Stimulated activated naive CD8-positive, alpha-beta T cell treated with anti-CD3 and anti-CD28 coated beads, Interleukin-15, Interleukin-2, amounts not matched to agents 100 U/mL and 50 U/mL, for 24 hours (primary cell): ENCODE measurements at regions not wholly inside any gene's neighbourhood (a gene's known extent, or its start where the extent isn't known, plus 50 kb on each side); places are given as distances from the start of the nearest gene placed in this dataset.
"Not testable (repeated sequence)": the region's sequence is repeated elsewhere in the genome, so short reads cannot be mapped to it uniquely, and the experiment has no call there.

ENCODE experiments used
- ATAC-seq: fragments of 150-1000 bp; cut with Tn5 transposase; one replicate; pipeline ENCODE4 v1.10.0; 2021
- DNase-seq: peaks from one replicate; pipeline ENCODE4 v3.0.0; 2021

- ATAC-seq (no peak), DNase-seq (no peak)
Observed at GRCh38 chr16:62764572-62764971, 728.3 kb upstream of the CDH8 start.

- no peak for ATAC-seq
- no peak for DNase-seq
Observed at GRCh38 chr16:62760398-62760797, 724.2 kb upstream of the CDH8 start.

GRCh38 chr16:62755938-62756337 is 719.7 kb upstream of the CDH8 start:
- ATAC-seq: no peak
- DNase-seq: no peak

- no peak for DNase-seq
Observed at GRCh38 chr16:62752854-62753253, 716.6 kb upstream of the CDH8 start.

GRCh38 chr16:62751218-62751617 is 715.0 kb upstream of the CDH8 start:
- ATAC-seq: no peak
- DNase-seq: no peak

More at GRCh38 chr16:62752854-62753253, 716.6 kb upstream of the CDH8 start:
- ATAC-seq: no peak

GRCh38 chr16:62741692-62742091 is 705.5 kb upstream of the CDH8 start:
- no peak for ATAC-seq

GRCh38 chr16:62738666-62739460 is 702.6 kb upstream of the CDH8 start:
- DNase-seq (no peak), ATAC-seq (no peak)

More at GRCh38 chr16:62741692-62742091, 705.5 kb upstream of the CDH8 start:
- no peak for DNase-seq

- ATAC-seq (no peak), DNase-seq (no peak)
Observed at GRCh38 chr16:62732092-62732491, 695.9 kb upstream of the CDH8 start.

GRCh38 chr16:62724670-62725269 is 688.5 kb upstream of the CDH8 start:
- not testable (repeated sequence) for ATAC-seq, DNase-seq

GRCh38 chr16:62720651-62721050 is 684.4 kb upstream of the CDH8 start:
- no peak for ATAC-seq
- DNase-seq: no peak

GRCh38 chr16:62717026-62717425 is 680.8 kb upstream of the CDH8 start:
- DNase-seq (no peak), ATAC-seq (no peak)

GRCh38 chr16:62715701-62716100 is 679.5 kb upstream of the CDH8 start:
- no peak for ATAC-seq
- DNase-seq: no peak

- DNase-seq (no peak), ATAC-seq (no peak)
Observed at GRCh38 chr16:62712566-62712965, 676.3 kb upstream of the CDH8 start.

- no peak for ATAC-seq
- DNase-seq: no peak
Observed at GRCh38 chr16:62711797-62712196, 675.6 kb upstream of the CDH8 start.

GRCh38 chr16:62709794-62710193 is 673.6 kb upstream of the CDH8 start:
- DNase-seq (no peak), ATAC-seq (no peak)

- no peak for ATAC-seq
- no peak for DNase-seq
Observed at GRCh38 chr16:62701426-62701825, 665.2 kb upstream of the CDH8 start.

GRCh38 chr16:62700426-62701294 is 664.4 kb upstream of the CDH8 start:
- ATAC-seq: no peak
- no peak for DNase-seq

- no peak for ATAC-seq
- no peak for DNase-seq
Observed at GRCh38 chr16:62692685-62693084, 656.4 kb upstream of the CDH8 start.

- ATAC-seq (no peak), DNase-seq (no peak)
Observed at GRCh38 chr16:62681819-62682218, 645.6 kb upstream of the CDH8 start.

GRCh38 chr16:62678796-62679195 is 642.6 kb upstream of the CDH8 start:
- no peak for DNase-seq
- ATAC-seq: no peak

- DNase-seq (no peak), ATAC-seq (no peak)
Observed at GRCh38 chr16:62676306-62676705, 640.1 kb upstream of the CDH8 start.

GRCh38 chr16:62665269-62665668 is 629.0 kb upstream of the CDH8 start:
- ATAC-seq: no peak
- DNase-seq: no peak

GRCh38 chr16:62664566-62664965 is 628.3 kb upstream of the CDH8 start:
- DNase-seq: no peak
- ATAC-seq: no peak
